HEK293T (cell line): ENCODE measurements at regions not wholly inside any gene's neighbourhood (a gene's known extent, or its start where the extent isn't known, plus 50 kb on each side); places are given as distances from the start of the nearest gene placed in this dataset.

ENCODE experiments used
- CTCF ChIA-PET: fragments of 350-600 bp; formaldehyde crosslinking; extraction: SDS; loops from one replicate; lab custom pipeline; 2021; ENCODE audit warnings: antibody characterized with exemption, inconsistent platforms; lab: Yijun Ruan, JAX
- POLR2A ChIA-PET: fragments of 350-600 bp; formaldehyde crosslinking; extraction: SDS; loops from one replicate; lab custom pipeline; 2020; ENCODE audit warnings: antibody characterized with exemption, inconsistent platforms; lab: Yijun Ruan, JAX
- DNase-seq: peaks from one replicate; pipeline ENCODE4 v3.0.0; 2012; ENCODE audit warnings: mixed read lengths; ENCODE audit errors: extremely low spot score
- ARNT ChIP-seq: fragments of 450-650 bp; IDR thresholded peaks from 2 replicates; pipeline ENCODE4 v1.6.1; 2017; ENCODE audit warnings: mild to moderate bottlenecking
- BHLHE40 ChIP-seq: fragments of 450-650 bp; IDR thresholded peaks from 2 replicates; pipeline ENCODE4 v1.6.1; 2016; ENCODE audit warnings: mild to moderate bottlenecking, moderate library complexity, borderline replicate concordance
- CTBP1 ChIP-seq: fragments of 450-650 bp; IDR thresholded peaks from 2 replicates; pipeline ENCODE4 v1.6.1; 2016; ENCODE audit warnings: borderline replicate concordance
- ELF4 ChIP-seq: fragments of 450-650 bp; IDR thresholded peaks from 2 replicates; pipeline ENCODE4 v1.6.1; 2017; ENCODE audit warnings: antibody characterized with exemption
- FOXA1 ChIP-seq: fragments of 450-650 bp; IDR thresholded peaks from 2 replicates; pipeline ENCODE4 v1.6.1; 2016; ENCODE audit warnings: mild to moderate bottlenecking
- FOXK2 ChIP-seq: fragments of 450-650 bp; IDR thresholded peaks from 2 replicates; pipeline ENCODE4 v1.6.1; 2016; ENCODE audit warnings: mild to moderate bottlenecking
- FOXM1 ChIP-seq: fragments of 450-650 bp; IDR thresholded peaks from 2 replicates; pipeline ENCODE4 v1.6.1; 2017; ENCODE audit warnings: mild to moderate bottlenecking, borderline replicate concordance
- HDGF ChIP-seq: fragments of 450-650 bp; IDR thresholded peaks from 2 replicates; pipeline ENCODE4 v1.6.1; 2017; ENCODE audit warnings: antibody characterized with exemption, borderline replicate concordance
- L3MBTL2 ChIP-seq: fragments of 450-650 bp; conservative IDR thresholded peaks from 2 replicates; pipeline ENCODE4 v1.6.1; 2016; ENCODE audit warnings: mild to moderate bottlenecking
- LEF1 ChIP-seq: fragments of 450-650 bp; IDR thresholded peaks from 2 replicates; pipeline ENCODE4 v1.6.1; 2017; ENCODE audit warnings: mild to moderate bottlenecking, borderline replicate concordance
- NFRKB ChIP-seq: fragments of 450-650 bp; IDR thresholded peaks from 2 replicates; pipeline ENCODE4 v1.6.1; 2016; ENCODE audit warnings: mild to moderate bottlenecking, moderate library complexity
- SP1 ChIP-seq: fragments of 450-650 bp; IDR thresholded peaks from 2 replicates; pipeline ENCODE4 v1.6.1; 2017
- SUZ12 ChIP-seq: fragments of 450-650 bp; IDR thresholded peaks from 2 replicates; pipeline ENCODE4 v1.6.1; 2016; ENCODE audit warnings: mild to moderate bottlenecking
- TARDBP ChIP-seq: fragments of 450-650 bp; IDR thresholded peaks from 2 replicates; pipeline ENCODE4 v1.6.1; 2016
- ZNF384 ChIP-seq: fragments of 450-650 bp; IDR thresholded peaks from 2 replicates; pipeline ENCODE4 v1.6.1; 2016
- TF ChIP-seq, protein P1 (sequence below): fragments of 450-650 bp; IDR thresholded peaks from 2 replicates; pipeline ENCODE4 v1.6.1; 2016

DNA sequence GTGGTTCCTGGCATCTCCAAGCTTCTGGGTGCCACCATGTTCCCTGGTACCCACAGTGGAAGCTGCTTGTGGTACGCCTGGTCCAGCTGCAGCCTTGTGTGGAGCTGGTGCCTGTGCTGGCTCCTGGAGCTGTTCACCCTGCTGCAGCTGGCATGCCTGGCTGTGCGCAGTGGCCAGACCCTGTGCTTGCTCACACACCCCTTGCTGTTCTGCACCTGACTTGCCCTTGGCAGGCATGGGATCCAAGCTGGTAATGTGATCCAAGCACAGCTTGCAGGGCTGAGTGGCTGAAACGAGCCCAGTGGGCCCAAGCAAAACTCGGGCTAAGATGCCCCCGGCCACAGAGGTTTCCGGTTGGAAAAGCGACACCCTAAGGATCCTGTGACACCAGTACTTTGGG, 104.7 kb upstream of the CLMP start:
- ChIA-PET CTCF (no interaction called here), POLR2A (no interaction called here)
- DNase-seq, result no peak
- no peak for TF ChIP-seq SUZ12
- TF ChIP-seq FOXM1, result no peak
- TF ChIP-seq TARDBP, result no peak

DNA sequence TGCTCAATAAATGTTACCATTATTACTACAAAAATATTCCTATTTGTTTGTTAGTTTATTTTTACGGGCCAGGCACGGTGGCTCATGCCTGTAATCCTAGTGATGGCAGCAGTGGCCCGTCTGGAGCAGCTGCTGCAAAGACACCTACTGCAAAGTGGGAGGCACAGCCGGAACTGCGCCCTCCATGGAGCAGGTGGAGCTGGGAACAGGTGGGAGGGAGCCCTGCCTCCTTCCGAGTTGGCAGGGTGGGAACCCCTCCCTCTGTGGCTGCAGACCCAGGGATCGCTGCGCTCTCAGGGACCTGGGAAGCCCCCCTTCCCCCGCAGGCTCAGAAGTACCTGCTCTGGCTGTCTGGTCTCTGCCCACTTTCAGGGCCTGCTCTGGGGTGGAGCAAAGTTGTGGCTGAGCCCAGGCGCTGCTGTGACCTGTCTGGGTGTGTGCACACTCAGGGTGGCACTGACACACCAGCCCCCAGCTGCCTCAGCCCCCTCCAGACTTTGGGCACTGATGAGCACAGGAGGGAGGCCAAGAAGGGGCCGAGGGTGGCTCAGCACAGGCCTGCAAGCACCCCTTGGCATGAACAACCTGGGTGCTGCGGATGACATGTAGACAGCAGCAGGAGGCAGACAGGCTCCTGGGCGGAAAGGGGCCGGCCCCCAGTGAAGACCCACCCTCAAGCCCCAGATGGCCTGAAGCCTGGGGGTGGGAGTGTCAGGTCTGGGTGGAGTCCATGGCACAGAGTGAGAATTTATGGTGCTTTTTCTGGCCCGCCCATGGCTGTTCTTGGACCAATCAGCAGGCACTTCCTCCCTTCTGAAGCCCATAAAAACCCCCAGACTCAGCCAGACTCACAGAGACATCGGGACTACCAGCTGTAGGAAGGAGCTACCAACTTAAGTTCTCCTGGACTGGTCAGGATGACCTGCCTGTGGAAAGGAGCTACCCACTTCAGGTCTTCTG, 103.7 kb upstream of the CLMP start:
- ChIA-PET CTCF (interaction anchor here (1.4 kb wide), 1 partner anchor 196 kb away, joined by 4 read pairs; no protein-coding TSS in a partner anchor), POLR2A (no interaction called here)
- TF ChIP-seq FOXK2, result no peak
- no peak for TF ChIP-seq HDGF
- TF ChIP-seq, protein P1, sequence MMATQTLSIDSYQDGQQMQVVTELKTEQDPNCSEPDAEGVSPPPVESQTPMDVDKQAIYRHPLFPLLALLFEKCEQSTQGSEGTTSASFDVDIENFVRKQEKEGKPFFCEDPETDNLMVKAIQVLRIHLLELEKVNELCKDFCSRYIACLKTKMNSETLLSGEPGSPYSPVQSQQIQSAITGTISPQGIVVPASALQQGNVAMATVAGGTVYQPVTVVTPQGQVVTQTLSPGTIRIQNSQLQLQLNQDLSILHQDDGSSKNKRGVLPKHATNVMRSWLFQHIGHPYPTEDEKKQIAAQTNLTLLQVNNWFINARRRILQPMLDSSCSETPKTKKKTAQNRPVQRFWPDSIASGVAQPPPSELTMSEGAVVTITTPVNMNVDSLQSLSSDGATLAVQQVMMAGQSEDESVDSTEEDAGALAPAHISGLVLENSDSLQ, result no peak
- TF ChIP-seq L3MBTL2, result no peak
- TF ChIP-seq TARDBP, result no peak
- TF ChIP-seq NFRKB, result no peak
- TF ChIP-seq ZNF384, result no peak
- no peak for TF ChIP-seq FOXA1
- TF ChIP-seq CTBP1, result no peak
- TF ChIP-seq SP1, result no peak
- no peak for TF ChIP-seq FOXM1
- TF ChIP-seq ARNT, result no peak
- no peak for TF ChIP-seq SUZ12
- no peak for TF ChIP-seq ELF4

GRCh38 chr11:123292647-123293046, 97.6 kb upstream of the CLMP start:
- ChIA-PET CTCF (interaction anchor here (0.5 to 0.6 kb wide), 2 partner anchors 46 to 112 kb away, joined by 3 to 5 read pairs; no protein-coding TSS in a partner anchor), POLR2A (no interaction called here)
- DNase-seq, result no peak
- no peak for TF ChIP-seq CTBP1
- no peak for TF ChIP-seq L3MBTL2
- TF ChIP-seq ELF4, result no peak
- TF ChIP-seq SUZ12, result no peak
- TF ChIP-seq HDGF, result no peak
- no peak for TF ChIP-seq ARNT
- no peak for TF ChIP-seq SP1
- no peak for TF ChIP-seq ZNF384
- no peak for TF ChIP-seq FOXK2
- no peak for TF ChIP-seq LEF1
- no peak for TF ChIP-seq FOXM1
- TF ChIP-seq, protein P1, result no peak
- no peak for TF ChIP-seq FOXA1
- no peak for TF ChIP-seq BHLHE40
- TF ChIP-seq TARDBP, result no peak

More for the DNA sequence above, 103.7 kb upstream of the CLMP start:
- no peak for DNase-seq

GRCh38 chr11:123291201-123291869, 96.3 kb upstream of the CLMP start:
- TF ChIP-seq ARNT (no peak), BHLHE40 (no peak), SP1 (no peak), FOXK2 (no peak), TARDBP (no peak), L3MBTL2 (no peak), FOXA1 (no peak), LEF1 (no peak), FOXM1 (no peak), HDGF (no peak), SUZ12 (no peak), ELF4 (no peak), CTBP1 (no peak), ZNF384 (no peak), NFRKB (no peak)
- TF ChIP-seq, protein P1, result no peak
- CTCF ChIA-PET, result interaction anchor here (0.5 kb wide), 1 partner anchor 27 kb away, joined by 8 read pairs; no protein-coding TSS in a partner anchor
- POLR2A ChIA-PET, result no interaction called here
- no peak for DNase-seq

GRCh38 chr11:123286761-123287160, 91.7 kb upstream of the CLMP start:
- ChIA-PET POLR2A (no interaction called here), CTCF (interaction anchor here (0.7 to 1.3 kb wide), 3 partner anchors 17 to 401 kb away, joined by 3 to 9 read pairs (median 3); no protein-coding TSS in a partner anchor)
- TF ChIP-seq L3MBTL2 (no peak), TARDBP (no peak), CTBP1 (no peak), SUZ12 (no peak)
- no peak for DNase-seq
